ENCODE measurements at regions not wholly inside any gene's neighbourhood (a gene's known extent, or its start where the extent isn't known, plus 50 kb on each side); places are given as distances from the start of the nearest gene placed in this dataset.

GRCh38 chr13:78383899-78384298, 219.5 kb downstream of the POU4F1 start:
- no peak for TF ChIP-seq CTCF (conservative IDR thresholded peaks at IDR 0.05; ENCODE audit: low read depth, low read length)
- no peak for TF ChIP-seq EZH2 (IDR thresholded peaks at IDR 0.05; ENCODE audit: borderline replicate concordance, low read depth, low read length, poor library complexity, severe bottlenecking)
